Nephron progenitor cell (in vitro differentiated cells): ENCODE measurements at regions not wholly inside any gene's neighbourhood (a gene's known extent, or its start where the extent isn't known, plus 50 kb on each side); places are given as distances from the start of the nearest gene placed in this dataset.
A peak's percentile ranks its signal among the peaks of the same experiment; 100 is the strongest.
"Not testable (repeated sequence)": the region's sequence is repeated elsewhere in the genome, so short reads cannot be mapped to it uniquely, and the experiment has no call there.

Experiments
- DNase-seq: peaks from one replicate; pipeline ENCODE4 v3.0.0; 2021
- H3K27ac Mint-ChIP-seq: 2 replicates; pipeline ENCODE4 v1.8.0; 2021; ENCODE audit warnings: mild to moderate bottlenecking, moderate library complexity, mixed read lengths
- H3K27me3 Mint-ChIP-seq: 2 replicates; pipeline ENCODE4 v1.8.0; 2021; ENCODE audit warnings: mild to moderate bottlenecking, low read depth, mixed read lengths; ENCODE audit not compliant: poor library complexity
- H3K36me3 Mint-ChIP-seq: 2 replicates; pipeline ENCODE4 v1.8.0; 2021; ENCODE audit warnings: low read depth, mixed read lengths
- H3K4me1 Mint-ChIP-seq: 2 replicates; pipeline ENCODE4 v1.8.0; 2021; ENCODE audit warnings: mixed read lengths
- H3K4me3 Mint-ChIP-seq: 2 replicates; pipeline ENCODE4 v1.8.0; 2021; ENCODE audit warnings: mild to moderate bottlenecking, moderate library complexity, mixed read lengths
- H3K9me3 Mint-ChIP-seq: 2 replicates; pipeline ENCODE4 v1.8.0; 2021; ENCODE audit warnings: mild to moderate bottlenecking, moderate library complexity, mixed read lengths
- TF ChIP-seq, protein P1 (sequence below): fragments of 200-600 bp; sonication (generic); IDR thresholded peaks from 2 replicates; pipeline ENCODE4 v1.5.0; 2021; ENCODE audit warnings: antibody characterized with exemption

DNA sequence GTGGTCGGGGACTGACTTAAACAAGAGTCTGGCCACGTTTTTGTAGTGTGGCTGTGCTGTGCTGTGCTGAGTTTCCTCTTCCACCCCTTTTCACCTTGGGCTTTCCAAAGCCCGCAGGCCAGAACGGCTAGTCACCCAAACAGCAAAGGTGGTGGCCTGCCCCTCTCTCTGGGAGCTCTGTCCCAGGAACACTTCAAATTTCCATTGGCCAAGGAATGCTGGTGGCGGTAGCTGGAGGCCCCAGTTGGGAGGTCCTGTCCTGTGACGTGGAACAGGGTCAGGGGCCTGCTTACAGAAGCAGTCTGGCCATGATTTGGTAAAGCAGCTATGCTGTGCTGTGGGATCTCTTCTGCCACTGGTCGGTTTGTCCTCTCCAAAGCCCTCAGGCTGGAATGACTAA lies 628.1 kb upstream of the DEFB115 start:
- H3K27me3 Mint-ChIP-seq, H3K4me1 Mint-ChIP-seq, H3K36me3 Mint-ChIP-seq, H3K27ac Mint-ChIP-seq, H3K4me3 Mint-ChIP-seq: not testable (repeated sequence)
- H3K9me3 Mint-ChIP-seq, result peaks cover 96% of the 10 kb centered on the region
- DNase-seq, result peak; percentile 1

DNA sequence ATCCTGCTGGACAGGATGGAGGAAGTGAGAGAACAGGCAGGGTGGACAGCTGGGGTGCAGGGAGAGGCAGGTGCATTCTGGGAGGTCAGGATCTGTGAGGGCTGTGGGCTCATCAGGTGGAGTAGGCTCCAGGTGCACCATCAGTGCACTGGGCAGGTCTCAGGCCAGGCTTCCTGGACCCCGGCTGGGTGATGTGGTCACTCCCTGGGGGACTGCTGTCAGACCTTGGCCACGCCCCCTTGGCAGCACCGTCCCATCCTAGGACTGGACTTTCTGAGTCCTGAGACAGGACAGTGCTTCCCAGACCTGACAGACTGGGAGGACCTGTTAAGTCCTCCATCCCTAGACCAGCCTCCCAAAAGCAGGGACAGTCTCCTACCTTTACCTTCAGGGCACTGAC lies 626.7 kb upstream of the DEFB115 start:
- DNase-seq, result no peak
- Mint-ChIP-seq H3K4me3 (no peak overlapping the region), H3K27ac (no peak overlapping the region), H3K4me1 (no peaks in the 10 kb centered on the region), H3K36me3 (peaks cover 6% of the 10 kb centered on the region), H3K9me3 (peaks cover 98% of the 10 kb centered on the region), H3K27me3 (peaks cover 2% of the 10 kb centered on the region)
- TF ChIP-seq, protein P1, sequence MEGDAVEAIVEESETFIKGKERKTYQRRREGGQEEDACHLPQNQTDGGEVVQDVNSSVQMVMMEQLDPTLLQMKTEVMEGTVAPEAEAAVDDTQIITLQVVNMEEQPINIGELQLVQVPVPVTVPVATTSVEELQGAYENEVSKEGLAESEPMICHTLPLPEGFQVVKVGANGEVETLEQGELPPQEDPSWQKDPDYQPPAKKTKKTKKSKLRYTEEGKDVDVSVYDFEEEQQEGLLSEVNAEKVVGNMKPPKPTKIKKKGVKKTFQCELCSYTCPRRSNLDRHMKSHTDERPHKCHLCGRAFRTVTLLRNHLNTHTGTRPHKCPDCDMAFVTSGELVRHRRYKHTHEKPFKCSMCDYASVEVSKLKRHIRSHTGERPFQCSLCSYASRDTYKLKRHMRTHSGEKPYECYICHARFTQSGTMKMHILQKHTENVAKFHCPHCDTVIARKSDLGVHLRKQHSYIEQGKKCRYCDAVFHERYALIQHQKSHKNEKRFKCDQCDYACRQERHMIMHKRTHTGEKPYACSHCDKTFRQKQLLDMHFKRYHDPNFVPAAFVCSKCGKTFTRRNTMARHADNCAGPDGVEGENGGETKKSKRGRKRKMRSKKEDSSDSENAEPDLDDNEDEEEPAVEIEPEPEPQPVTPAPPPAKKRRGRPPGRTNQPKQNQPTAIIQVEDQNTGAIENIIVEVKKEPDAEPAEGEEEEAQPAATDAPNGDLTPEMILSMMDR, result no peak

DNA sequence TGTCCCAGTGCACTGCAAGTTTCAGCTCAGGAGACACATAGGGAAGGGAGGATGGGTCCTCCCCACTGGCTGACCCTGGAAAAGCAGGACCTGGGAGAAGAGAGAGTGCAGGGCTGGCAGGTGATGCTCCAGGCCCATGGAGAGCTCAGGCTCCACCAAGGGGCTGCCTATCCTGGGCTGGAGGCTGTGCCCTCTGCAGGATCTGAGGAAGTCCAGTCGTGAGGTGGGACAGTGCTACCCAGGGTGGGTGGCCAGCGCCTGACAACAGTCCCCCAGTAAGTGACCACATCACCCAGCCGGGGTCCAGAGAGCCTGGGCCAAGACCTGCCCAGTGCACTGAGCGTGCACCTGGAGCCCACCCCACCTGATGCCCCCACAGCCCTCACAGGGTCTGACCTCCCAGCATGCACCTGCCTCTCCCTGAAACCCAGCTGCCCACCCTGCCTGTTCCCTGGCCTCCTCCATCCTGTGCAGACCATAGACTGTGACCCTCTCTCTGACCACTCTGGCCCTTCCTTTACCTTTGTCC lies 626.1 kb upstream of the DEFB115 start:
- H3K27me3 Mint-ChIP-seq, DNase-seq, H3K27ac Mint-ChIP-seq, H3K36me3 Mint-ChIP-seq, H3K4me3 Mint-ChIP-seq, H3K4me1 Mint-ChIP-seq: not testable (repeated sequence)
- H3K9me3 Mint-ChIP-seq, result peaks cover 98% of the 10 kb centered on the region

DNA sequence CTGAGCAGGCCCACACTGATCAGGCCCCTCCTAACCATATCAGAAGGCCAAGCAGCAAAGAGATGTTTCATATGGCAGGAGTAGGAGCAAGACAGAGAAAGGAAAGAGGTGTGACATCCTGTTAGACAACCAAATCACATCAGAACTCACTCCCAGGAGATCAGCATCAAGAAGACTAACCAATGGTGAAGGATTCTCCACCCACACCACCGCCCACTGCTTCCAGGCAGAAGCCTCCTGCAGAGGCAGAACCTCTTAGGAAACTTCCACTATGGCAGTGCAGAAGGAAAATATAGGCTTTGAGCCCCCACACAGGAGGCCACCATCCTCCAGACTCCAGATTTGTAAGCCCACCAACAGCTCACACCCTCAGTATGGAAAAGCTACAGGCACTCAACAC lies 624.7 kb upstream of the DEFB115 start:
- H3K27me3 Mint-ChIP-seq, H3K27ac Mint-ChIP-seq, H3K4me1 Mint-ChIP-seq, H3K4me3 Mint-ChIP-seq, H3K36me3 Mint-ChIP-seq, DNase-seq: not testable (repeated sequence)
- peaks cover 95% of the 10 kb centered on the region for H3K9me3 Mint-ChIP-seq

DNA sequence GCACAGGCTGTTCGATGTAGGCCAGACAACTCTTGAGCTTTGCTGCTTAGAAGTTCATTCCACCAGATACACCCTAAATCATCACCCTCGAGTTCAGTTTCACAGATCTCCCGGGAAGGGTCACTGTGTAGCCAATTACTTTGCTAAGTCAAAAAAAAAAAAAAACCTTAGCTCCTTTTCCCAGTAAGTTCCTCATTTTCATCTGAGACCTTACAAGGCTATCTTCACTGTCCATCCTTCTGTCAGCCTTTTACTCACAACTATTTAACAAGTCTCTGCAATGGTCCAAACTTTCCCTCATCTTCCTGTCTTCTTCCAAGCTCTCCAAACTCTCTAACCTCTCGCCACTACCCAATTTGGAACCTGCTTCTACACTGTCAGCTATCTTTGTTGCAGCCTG lies 615.9 kb upstream of the DEFB115 start:
- peaks cover 33% of the 10 kb centered on the region for H3K9me3 Mint-ChIP-seq
- not testable (repeated sequence) for DNase-seq, H3K27me3 Mint-ChIP-seq

GRCh38 chr20:30660982-30661381 lies 596.5 kb upstream of the DEFB115 start:
- H3K4me3 Mint-ChIP-seq, H3K27ac Mint-ChIP-seq, H3K36me3 Mint-ChIP-seq, H3K27me3 Mint-ChIP-seq, DNase-seq, H3K4me1 Mint-ChIP-seq: not testable (repeated sequence)
- H3K9me3 Mint-ChIP-seq, result peaks cover 32% of the 10 kb centered on the region

More for the DNA sequence above, 615.9 kb upstream of the DEFB115 start:
- not testable (repeated sequence) for H3K36me3 Mint-ChIP-seq, H3K4me3 Mint-ChIP-seq, H3K27ac Mint-ChIP-seq, H3K4me1 Mint-ChIP-seq

DNA sequence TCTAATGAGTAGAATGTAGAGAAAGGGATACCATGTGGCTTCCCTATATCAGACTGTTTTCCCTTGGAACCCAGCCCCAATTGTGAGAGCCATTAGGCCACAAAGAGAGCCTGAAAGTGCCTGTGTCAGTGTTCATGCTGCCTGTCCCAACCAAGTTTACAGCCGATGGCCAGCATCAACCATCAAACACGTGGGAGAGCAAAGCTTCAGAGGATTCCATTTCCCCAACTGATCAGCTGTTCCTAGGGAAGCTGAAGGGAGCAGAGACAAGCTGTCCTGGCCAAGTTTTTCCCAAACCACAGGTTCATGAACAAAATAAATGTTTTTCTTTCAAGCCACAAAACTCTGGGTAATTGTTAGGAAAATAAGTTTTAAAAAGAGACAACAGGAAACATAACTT lies 589.0 kb upstream of the DEFB115 start:
- peaks cover 58% of the 10 kb centered on the region for H3K9me3 Mint-ChIP-seq

GRCh38 chr20:30669330-30670029 lies 588.0 kb upstream of the DEFB115 start:
- not testable (repeated sequence) for H3K27me3 Mint-ChIP-seq, H3K4me3 Mint-ChIP-seq, H3K36me3 Mint-ChIP-seq, H3K4me1 Mint-ChIP-seq, DNase-seq, H3K27ac Mint-ChIP-seq
- H3K9me3 Mint-ChIP-seq, result peaks cover 68% of the 10 kb centered on the region

More for the DNA sequence above, 589.0 kb upstream of the DEFB115 start:
- not testable (repeated sequence) for H3K4me1 Mint-ChIP-seq, DNase-seq, H3K27ac Mint-ChIP-seq, H3K36me3 Mint-ChIP-seq, H3K4me3 Mint-ChIP-seq, H3K27me3 Mint-ChIP-seq

DNA sequence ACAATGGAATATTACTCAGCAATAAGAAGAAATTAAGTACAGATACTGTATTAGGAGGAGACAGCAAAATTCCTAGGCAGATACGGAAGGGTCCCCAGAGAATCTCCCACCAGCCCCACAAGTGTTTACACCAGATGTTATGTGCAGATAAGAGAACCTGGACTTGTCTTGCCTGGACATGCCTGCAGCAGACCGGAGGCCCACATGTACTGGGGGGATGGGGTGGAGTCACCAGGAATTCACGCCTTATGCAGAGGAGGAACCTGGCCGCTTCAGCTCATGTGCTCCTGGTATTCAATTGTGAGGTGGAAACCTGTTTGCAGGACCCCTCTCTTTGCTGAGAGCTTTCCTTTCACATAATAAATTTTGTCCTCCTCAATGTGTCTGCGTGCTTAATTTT lies 586.3 kb upstream of the DEFB115 start:
- not testable (repeated sequence) for H3K27ac Mint-ChIP-seq, H3K4me3 Mint-ChIP-seq, H3K36me3 Mint-ChIP-seq, DNase-seq, H3K4me1 Mint-ChIP-seq, H3K27me3 Mint-ChIP-seq
- H3K9me3 Mint-ChIP-seq, result peaks cover 68% of the 10 kb centered on the region

DNA sequence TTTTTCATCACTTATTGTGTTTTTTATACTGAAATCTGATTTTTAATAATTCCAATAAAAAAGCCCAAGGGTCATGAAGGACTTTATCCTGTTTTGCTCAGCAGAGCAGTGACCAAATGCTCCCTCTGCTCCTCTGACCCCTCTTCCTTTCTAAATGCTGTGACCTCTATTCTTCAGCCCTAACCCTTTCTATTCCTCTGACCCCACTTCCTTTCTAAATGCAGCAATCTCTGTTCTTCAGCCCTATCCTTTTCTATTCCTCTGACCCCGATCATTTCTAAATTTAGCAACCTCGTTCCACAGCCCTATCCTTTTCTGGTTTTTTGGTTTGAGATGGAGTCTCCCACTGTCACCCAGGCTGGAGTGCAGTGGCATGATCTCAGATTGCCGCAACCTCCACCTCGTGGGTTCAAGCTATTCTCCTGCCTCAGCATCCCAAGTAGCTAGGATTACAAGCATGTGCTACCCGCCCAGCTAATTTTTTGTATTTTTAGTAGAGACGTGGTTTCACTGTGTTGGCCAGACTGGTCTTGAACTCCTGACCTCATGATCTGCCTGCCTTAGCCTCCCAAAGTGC lies 581.4 kb upstream of the DEFB115 start:
- not testable (repeated sequence) for H3K36me3 Mint-ChIP-seq, H3K27ac Mint-ChIP-seq, DNase-seq, H3K4me1 Mint-ChIP-seq, H3K4me3 Mint-ChIP-seq, H3K27me3 Mint-ChIP-seq
- peaks cover 71% of the 10 kb centered on the region for H3K9me3 Mint-ChIP-seq

DNA sequence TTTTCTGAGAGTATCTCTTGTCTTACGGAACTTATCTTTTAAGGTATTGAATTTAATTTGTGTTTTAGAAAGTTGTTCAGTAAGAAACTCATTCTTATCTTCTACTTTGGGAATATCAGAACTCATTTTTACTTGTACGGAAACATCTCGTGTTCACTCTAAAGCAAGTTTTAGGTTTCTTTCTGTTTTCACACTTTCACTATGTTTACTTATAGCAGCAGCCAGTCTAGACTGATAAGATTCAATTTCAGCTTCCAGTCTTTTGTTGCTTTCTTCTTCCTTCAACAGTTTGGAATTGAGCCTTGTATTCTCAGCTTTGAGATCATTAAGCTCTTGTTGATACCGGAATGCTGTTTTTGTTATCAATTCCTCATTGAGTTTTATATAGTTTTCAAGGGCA lies 575.2 kb upstream of the DEFB115 start:
- H3K9me3 Mint-ChIP-seq, result peaks cover 46% of the 10 kb centered on the region
- DNase-seq, H3K4me1 Mint-ChIP-seq, H3K4me3 Mint-ChIP-seq, H3K36me3 Mint-ChIP-seq, H3K27me3 Mint-ChIP-seq, H3K27ac Mint-ChIP-seq: not testable (repeated sequence)

- peaks cover 51% of the 10 kb centered on the region for H3K9me3 Mint-ChIP-seq
- H3K36me3 Mint-ChIP-seq, H3K4me3 Mint-ChIP-seq, H3K27ac Mint-ChIP-seq, H3K4me1 Mint-ChIP-seq, H3K27me3 Mint-ChIP-seq, DNase-seq: not testable (repeated sequence)
These were observed 544.6 kb upstream of the DEFB115 start for GRCh38 chr20:30712861-30713260.

GRCh38 chr20:30719415-30720199 lies 537.9 kb upstream of the DEFB115 start:
- not testable (repeated sequence) for H3K27me3 Mint-ChIP-seq, H3K4me3 Mint-ChIP-seq, H3K27ac Mint-ChIP-seq, H3K4me1 Mint-ChIP-seq, H3K36me3 Mint-ChIP-seq, DNase-seq
- H3K9me3 Mint-ChIP-seq, result peaks cover 37% of the 10 kb centered on the region
